Upper lobe of left lung (tissue), 4 donors: ENCODE measurements at regions not wholly inside any gene's neighbourhood (a gene's known extent, or its start where the extent isn't known, plus 50 kb on each side); places are given as distances from the start of the nearest gene placed in this dataset.

Experiments
- EP300 ChIP-seq, 4 donors: sonication (generic); formaldehyde crosslinking; IDR thresholded peaks; one replicate each; pipeline ENCODE4 v1.5.1; 2017; ENCODE audit warnings: antibody characterized with exemption in 4 of 4, control low read depth in 2 of 4
- POLR2AphosphoS5 ChIP-seq, 2 donors: sonication (generic); formaldehyde crosslinking; IDR thresholded peaks; one replicate each; pipeline ENCODE4 v1.5.1; 2017; ENCODE audit warnings: antibody characterized with exemption in 2 of 2
- TF ChIP-seq, protein P1 (sequence below), 6 experiments: fragments of 450-650 bp in 4 of 6; fragments of 200-600 bp in 2 of 6; sonication (generic) in 2 of 6; IDR thresholded peaks; one replicate each; pipeline ENCODE4 v1.5.1; 2016 to 2019; ENCODE audit warnings: antibody characterized with exemption in 6 of 6

DNA sequence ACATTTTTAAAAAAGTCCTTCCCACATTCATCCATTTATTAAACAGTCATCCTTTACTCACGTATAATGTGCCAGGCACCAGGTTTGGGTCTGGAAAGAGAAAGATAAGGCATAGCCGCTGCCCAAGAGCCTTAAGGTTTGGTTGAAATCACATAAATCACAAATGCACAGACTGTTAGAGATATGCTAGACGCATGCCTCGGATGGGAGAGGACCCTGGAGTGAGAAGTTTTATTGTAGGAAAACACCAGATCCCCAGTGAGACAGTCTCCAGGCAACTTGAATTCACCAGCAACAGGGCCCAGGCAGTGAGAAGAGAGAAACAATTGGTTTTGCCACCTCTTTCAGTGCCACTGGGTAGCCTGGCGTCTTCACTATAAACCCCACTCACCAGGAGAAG, 305.9 kb upstream of the AMIGO2 start:
- TF ChIP-seq, protein P1, sequence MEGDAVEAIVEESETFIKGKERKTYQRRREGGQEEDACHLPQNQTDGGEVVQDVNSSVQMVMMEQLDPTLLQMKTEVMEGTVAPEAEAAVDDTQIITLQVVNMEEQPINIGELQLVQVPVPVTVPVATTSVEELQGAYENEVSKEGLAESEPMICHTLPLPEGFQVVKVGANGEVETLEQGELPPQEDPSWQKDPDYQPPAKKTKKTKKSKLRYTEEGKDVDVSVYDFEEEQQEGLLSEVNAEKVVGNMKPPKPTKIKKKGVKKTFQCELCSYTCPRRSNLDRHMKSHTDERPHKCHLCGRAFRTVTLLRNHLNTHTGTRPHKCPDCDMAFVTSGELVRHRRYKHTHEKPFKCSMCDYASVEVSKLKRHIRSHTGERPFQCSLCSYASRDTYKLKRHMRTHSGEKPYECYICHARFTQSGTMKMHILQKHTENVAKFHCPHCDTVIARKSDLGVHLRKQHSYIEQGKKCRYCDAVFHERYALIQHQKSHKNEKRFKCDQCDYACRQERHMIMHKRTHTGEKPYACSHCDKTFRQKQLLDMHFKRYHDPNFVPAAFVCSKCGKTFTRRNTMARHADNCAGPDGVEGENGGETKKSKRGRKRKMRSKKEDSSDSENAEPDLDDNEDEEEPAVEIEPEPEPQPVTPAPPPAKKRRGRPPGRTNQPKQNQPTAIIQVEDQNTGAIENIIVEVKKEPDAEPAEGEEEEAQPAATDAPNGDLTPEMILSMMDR (IDR thresholded peaks at IDR 0.05), result no peak
- no peak for TF ChIP-seq EP300 (IDR thresholded peaks at IDR 0.05)
- no peak for TF ChIP-seq POLR2AphosphoS5 (IDR thresholded peaks at IDR 0.05)
